ENCODE measurements at regions not wholly inside any gene's neighbourhood (a gene's known extent, or its start where the extent isn't known, plus 50 kb on each side); places are given as distances from the start of the nearest gene placed in this dataset.

DNA sequence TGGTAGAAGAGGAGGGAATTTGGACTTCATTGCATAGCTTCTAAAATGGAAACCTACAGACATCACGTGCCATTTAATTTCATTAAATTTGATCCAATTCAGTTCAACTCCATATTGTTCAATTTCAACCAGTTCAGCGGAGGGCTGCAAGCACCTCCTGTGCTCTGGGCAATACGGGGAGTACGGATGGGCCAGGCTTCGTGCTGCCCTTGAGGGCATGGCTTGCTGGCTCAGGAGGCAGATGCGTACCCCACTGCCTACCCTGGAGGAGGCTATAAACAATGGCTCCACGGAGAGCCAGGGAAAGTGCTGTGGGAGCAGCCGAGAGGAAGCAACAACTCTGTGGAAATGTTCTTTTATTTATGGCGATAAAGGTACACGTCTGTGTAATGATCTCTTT is 261.8 kb downstream of the DCDC2C start:
- Histone ChIP-seq H3K4me2 (ENCODE audit: low read depth, low read length, poor library complexity, severe bottlenecking) (no peak overlapping the region), H2AFZ (ENCODE audit: low read length) (no peak overlapping the region), H4K20me1 (ENCODE audit: insufficient read depth, low read length, poor library complexity, severe bottlenecking) (no peaks in the 10 kb centered on the region), H3K4me1 (ENCODE audit: insufficient read depth, low read length, poor library complexity, severe bottlenecking) (no peaks in the 10 kb centered on the region), H3K9me3 (ENCODE audit: insufficient read depth, low read depth, low read length) (no peaks in the 10 kb centered on the region), H3K9me2 (replicated peaks; ENCODE audit: low read depth, low read length) (no peaks in the 10 kb centered on the region), H3K27me3 (ENCODE audit: insufficient read depth, low read length, poor library complexity, severe bottlenecking) (no peaks in the 10 kb centered on the region), H3K36me3 (ENCODE audit: insufficient read depth, low read length) (no peaks in the 10 kb centered on the region), H3F3A (ENCODE audit: low read depth) (no peaks in the 10 kb centered on the region), H3K9ac (ENCODE audit: low read depth, low read length, poor library complexity, severe bottlenecking) (no peak overlapping the region), H3K4me3 (ENCODE audit: low read length, poor library complexity, severe bottlenecking) (no peak overlapping the region), H3K79me2 (ENCODE audit: insufficient read depth, low read length) (no peaks in the 10 kb centered on the region)
- TF ChIP-seq EZH2phosphoT487 (IDR thresholded peaks at IDR 0.05; ENCODE audit: borderline replicate concordance), result no peak
- TF ChIP-seq, protein P1, sequence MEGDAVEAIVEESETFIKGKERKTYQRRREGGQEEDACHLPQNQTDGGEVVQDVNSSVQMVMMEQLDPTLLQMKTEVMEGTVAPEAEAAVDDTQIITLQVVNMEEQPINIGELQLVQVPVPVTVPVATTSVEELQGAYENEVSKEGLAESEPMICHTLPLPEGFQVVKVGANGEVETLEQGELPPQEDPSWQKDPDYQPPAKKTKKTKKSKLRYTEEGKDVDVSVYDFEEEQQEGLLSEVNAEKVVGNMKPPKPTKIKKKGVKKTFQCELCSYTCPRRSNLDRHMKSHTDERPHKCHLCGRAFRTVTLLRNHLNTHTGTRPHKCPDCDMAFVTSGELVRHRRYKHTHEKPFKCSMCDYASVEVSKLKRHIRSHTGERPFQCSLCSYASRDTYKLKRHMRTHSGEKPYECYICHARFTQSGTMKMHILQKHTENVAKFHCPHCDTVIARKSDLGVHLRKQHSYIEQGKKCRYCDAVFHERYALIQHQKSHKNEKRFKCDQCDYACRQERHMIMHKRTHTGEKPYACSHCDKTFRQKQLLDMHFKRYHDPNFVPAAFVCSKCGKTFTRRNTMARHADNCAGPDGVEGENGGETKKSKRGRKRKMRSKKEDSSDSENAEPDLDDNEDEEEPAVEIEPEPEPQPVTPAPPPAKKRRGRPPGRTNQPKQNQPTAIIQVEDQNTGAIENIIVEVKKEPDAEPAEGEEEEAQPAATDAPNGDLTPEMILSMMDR (conservative IDR thresholded peaks at IDR 0.05; ENCODE audit: low read length), result no peak

DNA sequence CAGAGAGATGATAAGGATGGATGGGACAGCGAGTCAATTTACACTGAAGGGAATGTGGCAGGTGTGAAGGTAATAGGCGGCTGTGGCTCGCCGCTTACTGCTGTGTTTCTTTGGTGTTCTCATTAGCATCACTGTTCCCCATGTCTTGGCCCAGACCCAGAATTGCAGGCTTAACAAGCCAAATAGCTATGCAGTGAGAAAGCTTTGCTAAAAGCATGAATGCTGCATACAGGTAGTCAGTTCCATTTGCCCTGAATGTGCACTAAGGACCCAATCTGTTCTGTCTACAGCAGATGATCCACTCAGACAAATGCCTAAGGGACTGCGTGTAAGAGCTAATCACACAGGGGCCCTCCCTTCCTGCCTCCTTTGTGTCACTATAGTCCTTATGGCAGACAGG is 262.6 kb downstream of the DCDC2C start:
- Histone ChIP-seq H3K36me3 (ENCODE audit: insufficient read depth, low read length) (no peaks in the 10 kb centered on the region), H3K4me3 (ENCODE audit: low read length, poor library complexity, severe bottlenecking) (no peak overlapping the region), H3K79me2 (ENCODE audit: insufficient read depth, low read length) (no peaks in the 10 kb centered on the region), H3K9me2 (replicated peaks; ENCODE audit: low read depth, low read length) (no peaks in the 10 kb centered on the region), H3K4me1 (ENCODE audit: insufficient read depth, low read length, poor library complexity, severe bottlenecking) (no peaks in the 10 kb centered on the region), H3K9me3 (ENCODE audit: insufficient read depth, low read depth, low read length) (no peaks in the 10 kb centered on the region), H3F3A (ENCODE audit: low read depth) (no peaks in the 10 kb centered on the region), H3K4me2 (ENCODE audit: low read depth, low read length, poor library complexity, severe bottlenecking) (no peak overlapping the region), H3K9ac (ENCODE audit: low read depth, low read length, poor library complexity, severe bottlenecking) (no peak overlapping the region), H3K27me3 (ENCODE audit: insufficient read depth, low read length, poor library complexity, severe bottlenecking) (no peaks in the 10 kb centered on the region), H2AFZ (ENCODE audit: low read length) (no peak overlapping the region), H4K20me1 (ENCODE audit: insufficient read depth, low read length, poor library complexity, severe bottlenecking) (no peaks in the 10 kb centered on the region)
- TF ChIP-seq, protein P1 (conservative IDR thresholded peaks at IDR 0.05; ENCODE audit: low read length), result no peak
- TF ChIP-seq EZH2phosphoT487 (IDR thresholded peaks at IDR 0.05; ENCODE audit: borderline replicate concordance), result no peak

DNA sequence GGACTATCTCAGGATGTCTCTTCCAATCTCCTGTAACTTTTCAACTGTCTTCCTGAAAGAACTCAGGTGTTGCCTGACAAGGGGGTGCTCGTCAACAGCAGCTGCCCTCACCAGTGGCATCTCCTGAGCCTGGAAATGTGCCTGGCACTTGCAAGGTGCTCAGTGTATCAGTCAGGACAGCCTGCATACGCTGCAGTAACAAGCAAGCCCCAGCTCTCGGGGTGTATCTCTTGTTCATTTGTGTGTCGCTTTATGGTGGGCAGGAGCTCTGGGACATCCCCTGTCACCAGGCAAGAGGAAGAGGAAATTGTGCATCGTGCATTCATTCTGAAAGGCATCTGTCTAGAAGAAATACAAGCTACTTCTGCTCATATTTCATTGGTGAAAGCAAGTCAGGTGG is 263.1 kb downstream of the DCDC2C start:
- H4K20me1 ChIP-seq (ENCODE audit: insufficient read depth, low read length, poor library complexity, severe bottlenecking), result no peaks in the 10 kb centered on the region
- H3K79me2 ChIP-seq (ENCODE audit: insufficient read depth, low read length), result no peaks in the 10 kb centered on the region
- H3K9me3 ChIP-seq (ENCODE audit: insufficient read depth, low read depth, low read length), result peaks cover 2% of the 10 kb centered on the region; the same call in 1 of the 2 replicates
- H3K9ac ChIP-seq (ENCODE audit: low read depth, low read length, poor library complexity, severe bottlenecking), result no peak overlapping the region
- no peak overlapping the region for H3K4me3 ChIP-seq (ENCODE audit: low read length, poor library complexity, severe bottlenecking)
- no peak for TF ChIP-seq EZH2phosphoT487 (IDR thresholded peaks at IDR 0.05; ENCODE audit: borderline replicate concordance)
- TF ChIP-seq, protein P1 (conservative IDR thresholded peaks at IDR 0.05; ENCODE audit: low read length), result no peak
- no peaks in the 10 kb centered on the region for H3F3A ChIP-seq (ENCODE audit: low read depth)
- H3K36me3 ChIP-seq (ENCODE audit: insufficient read depth, low read length), result no peaks in the 10 kb centered on the region
- H3K27me3 ChIP-seq (ENCODE audit: insufficient read depth, low read length, poor library complexity, severe bottlenecking), result no peaks in the 10 kb centered on the region
- no peaks in the 10 kb centered on the region for H3K9me2 ChIP-seq (replicated peaks; ENCODE audit: low read depth, low read length)
- H3K4me2 ChIP-seq (ENCODE audit: low read depth, low read length, poor library complexity, severe bottlenecking), result no peak overlapping the region
- no peaks in the 10 kb centered on the region for H3K4me1 ChIP-seq (ENCODE audit: insufficient read depth, low read length, poor library complexity, severe bottlenecking)
- H2AFZ ChIP-seq (ENCODE audit: low read length), result no peak overlapping the region
